ENCODE measurements at regions not wholly inside any gene's neighbourhood (a gene's known extent, or its start where the extent isn't known, plus 50 kb on each side); places are given as distances from the start of the nearest gene placed in this dataset.

DNA sequence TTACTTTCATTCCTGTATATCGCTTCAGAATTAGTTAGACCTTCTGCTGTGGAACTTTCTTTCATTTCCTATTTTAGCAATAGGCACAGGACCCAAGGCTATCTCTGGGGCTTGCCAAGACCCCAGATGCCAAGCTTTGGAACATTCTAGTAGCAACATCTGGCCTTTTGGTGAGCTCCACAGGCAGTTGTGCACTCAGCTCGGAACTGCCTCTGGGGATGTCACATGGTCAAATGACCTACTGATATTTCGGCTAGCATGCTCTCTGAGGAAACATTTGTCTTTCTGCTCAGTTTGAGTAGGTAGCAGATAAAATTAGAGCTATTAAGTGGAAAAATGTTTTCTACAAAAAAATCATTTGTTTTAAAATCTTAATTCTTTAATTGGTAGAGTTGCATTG is 76.6 kb upstream of the ITGA4 start:
- DNase-seq (ENCODE audit: low spot score) = no peak

DNA sequence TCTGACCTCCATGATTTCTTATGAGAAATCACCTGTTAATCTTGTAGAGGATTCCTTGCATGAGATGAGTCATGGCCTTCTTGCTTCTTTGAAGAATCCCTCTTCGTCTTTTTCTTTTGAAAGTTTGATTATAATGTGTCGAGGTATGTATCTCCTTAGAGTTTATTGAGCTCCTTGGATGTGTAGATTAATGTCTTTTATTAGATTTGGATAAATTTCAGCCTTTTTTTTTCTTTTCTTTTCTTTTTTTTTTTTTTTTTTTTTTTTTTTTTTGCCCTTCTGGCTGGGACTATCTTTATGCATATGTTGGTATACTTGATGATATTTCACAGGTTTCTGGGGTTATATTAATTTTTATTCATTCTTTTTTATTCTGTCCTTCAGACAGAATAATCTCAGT is 72.3 kb upstream of the ITGA4 start:
- no peak for DNase-seq (ENCODE audit: low spot score)

DNA sequence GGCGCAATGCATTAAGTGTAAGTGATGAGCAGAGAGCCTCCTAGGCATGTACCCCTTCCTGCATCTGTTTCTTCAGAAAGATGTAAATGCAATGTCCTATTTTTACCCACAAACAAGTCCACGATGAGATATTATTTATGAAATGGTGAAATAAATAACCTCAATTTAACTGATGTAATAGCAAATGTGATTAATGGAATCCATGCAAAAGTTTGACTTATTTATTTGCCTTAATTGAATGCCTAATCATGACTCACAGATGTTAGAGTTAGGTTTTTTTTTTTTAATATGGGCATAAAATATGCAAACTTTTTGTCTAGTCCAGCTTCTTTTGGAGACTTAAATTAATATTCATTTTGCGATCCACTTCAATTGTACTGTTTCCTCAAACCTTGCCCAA is 67.7 kb upstream of the ITGA4 start:
- no peak for DNase-seq (ENCODE audit: low spot score)

DNA sequence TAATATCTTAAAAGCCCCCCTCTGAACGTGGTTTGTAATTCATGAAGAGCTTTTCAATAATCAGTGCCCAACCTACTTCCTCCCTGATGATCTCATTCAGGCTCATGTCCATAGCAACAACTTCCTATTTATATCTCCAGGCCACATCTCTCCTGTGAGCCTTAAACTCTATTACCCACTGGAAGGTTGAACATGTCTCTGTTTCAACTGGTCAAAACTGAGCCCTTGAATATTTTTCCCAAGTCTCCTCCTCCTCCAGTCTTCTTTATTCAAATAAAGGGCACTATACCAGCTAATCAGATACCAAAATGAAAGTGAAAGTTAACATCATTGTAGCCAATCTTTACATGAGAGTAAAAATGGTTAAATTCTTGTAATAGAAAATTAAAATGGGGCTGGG is 63.7 kb upstream of the ITGA4 start:
- DNase-seq (ENCODE audit: low spot score) = no peak

DNA sequence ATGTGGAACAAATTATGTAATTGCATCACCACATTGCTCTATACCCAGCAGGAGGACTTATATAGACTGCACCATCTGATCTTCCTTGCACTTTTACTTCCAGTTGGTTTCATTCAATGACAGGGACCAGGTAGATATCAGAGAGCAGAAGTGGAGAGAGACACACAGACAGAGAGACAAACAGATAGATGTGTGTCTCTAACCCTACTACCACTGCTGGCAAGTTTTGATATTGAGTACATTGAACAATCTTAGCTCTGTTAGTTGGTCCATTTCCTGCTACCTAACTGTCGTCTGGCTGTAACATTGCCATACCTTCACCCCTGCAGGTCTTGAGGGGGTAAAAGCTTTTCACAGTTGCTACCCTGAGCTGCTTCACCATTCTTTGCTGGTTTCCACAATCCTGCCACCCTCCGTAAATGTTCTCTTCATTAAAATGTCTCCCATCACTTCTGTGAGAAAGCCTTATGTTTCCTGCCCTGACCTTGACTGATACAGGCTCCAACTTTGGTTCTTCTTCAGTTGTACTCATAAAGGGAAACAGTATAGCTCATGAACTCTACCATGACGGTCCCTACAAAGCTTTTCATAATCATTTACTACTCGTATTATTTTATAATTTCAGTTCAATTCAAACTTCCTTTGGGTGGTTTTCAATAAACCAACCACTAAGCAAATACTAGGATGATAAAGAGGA is 62.3 kb upstream of the ITGA4 start:
- no peak for DNase-seq (ENCODE audit: low spot score)

DNA sequence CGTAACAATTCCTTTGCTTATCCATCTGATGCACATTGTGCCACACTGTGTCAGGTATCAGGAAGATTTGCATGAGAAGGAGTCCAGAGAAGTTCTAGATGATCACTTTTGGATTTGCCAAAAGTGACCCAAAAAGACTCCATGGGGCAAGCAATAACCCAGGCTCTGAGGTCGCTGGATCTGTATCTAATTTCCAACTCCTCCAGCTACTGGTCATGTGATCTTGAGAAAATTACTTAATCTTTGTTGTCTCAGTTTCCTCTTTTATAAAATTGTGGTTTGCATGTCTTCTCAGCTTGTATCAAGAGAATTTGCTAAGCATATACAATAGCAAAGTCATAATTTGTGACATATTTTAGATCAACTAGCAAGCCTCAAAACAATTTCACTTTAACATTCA is 61.3 kb upstream of the ITGA4 start:
- no peak for DNase-seq (ENCODE audit: low spot score)

DNA sequence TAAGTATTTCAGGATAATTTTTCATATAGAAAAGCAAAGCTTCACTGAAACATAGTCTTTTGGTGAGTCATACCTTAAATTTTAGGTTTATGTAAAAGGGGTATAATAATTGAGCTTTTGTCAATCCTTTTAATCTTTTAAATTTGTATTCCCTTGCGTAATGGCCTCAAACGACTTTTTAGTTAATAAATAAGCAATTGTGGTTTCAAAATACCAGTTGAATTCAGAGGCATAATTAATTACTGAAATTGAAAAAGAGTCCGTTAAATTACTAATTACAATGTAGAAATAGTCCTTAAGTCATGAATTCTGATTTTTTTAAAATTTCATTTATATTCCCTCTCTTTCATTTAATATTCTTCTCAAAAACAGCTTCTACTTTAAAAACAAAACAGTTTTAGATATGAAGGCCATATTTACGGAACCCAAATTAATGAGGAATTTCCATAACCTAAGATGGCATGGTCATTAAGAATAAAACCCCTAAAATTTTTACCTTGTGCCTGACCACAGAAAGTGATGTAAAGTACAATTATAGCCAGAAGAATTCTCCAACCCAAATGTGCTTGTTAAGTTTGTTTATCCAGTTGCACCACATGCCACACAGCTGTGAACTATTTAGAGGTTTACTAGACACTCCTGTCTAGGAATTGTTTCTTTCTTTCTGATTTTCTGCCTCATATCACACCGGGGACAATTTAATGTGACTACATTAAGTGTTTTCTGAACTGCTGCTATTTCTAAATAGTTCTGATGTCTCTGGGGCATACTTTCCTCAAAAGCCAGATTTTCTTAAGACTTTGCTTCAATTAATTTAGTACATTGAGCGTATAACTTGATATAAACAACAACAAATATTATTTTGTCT is 60.7 kb upstream of the ITGA4 start:
- no peak for DNase-seq (ENCODE audit: low spot score)

DNA sequence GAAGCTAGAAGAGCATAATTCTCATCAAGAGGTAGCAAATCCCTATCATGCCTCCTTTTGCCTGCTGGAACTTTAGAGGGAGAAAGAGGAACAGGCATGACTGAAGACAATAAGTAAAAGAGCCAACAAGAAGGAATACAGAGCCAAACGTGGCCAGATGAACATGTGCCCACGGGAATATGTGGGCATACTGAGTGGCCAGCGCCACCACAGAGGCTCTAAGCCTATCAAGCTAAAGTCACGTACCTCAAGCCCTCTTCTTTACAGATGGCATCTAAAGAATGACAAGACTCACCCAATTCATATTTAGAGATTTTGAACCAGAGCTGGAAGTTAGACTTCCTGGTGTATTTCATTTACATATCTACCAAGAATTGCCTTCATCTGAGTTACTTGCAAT is 59.9 kb upstream of the ITGA4 start:
- no peak for DNase-seq (ENCODE audit: low spot score)

DNA sequence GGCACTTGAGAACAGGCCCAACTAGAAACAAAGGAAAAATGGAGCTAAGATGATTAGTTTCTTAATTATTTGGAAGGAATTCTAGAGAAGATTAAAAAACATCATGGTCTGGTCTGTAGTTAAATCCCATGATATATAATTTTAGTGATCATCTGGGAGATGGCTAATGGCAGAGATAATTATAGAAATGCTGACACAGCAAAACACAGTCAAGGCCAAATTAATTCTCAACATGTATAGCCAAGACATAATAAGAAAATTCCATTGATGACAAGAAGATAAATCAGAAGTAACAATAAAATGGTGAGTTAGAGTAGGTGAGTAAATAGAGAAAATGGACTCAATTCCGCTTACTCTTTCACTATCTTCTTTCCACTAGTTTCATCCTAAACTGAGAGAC is 59.2 kb upstream of the ITGA4 start:
- DNase-seq (ENCODE audit: low spot score) = no peak

DNA sequence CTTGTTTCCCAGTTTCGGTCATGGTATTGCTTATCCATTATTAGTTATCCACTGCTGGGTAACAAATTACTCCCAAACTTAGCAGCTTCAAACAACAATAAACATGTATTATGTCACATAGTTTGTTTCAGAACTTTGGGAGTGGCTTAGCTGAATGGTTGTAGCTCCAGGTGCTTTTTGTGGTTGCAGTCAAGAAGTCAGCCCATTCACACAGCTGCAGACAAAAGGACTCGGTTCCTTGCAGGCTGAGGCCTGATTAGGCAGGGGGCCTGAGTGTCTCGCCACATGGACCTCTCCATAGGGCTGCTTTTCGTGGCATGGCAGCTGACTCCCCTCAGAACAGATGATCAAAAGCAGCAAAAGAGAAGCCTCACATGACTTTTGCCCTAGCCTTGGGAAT is 58.2 kb upstream of the ITGA4 start:
- DNase-seq (ENCODE audit: low spot score) = no peak

DNA sequence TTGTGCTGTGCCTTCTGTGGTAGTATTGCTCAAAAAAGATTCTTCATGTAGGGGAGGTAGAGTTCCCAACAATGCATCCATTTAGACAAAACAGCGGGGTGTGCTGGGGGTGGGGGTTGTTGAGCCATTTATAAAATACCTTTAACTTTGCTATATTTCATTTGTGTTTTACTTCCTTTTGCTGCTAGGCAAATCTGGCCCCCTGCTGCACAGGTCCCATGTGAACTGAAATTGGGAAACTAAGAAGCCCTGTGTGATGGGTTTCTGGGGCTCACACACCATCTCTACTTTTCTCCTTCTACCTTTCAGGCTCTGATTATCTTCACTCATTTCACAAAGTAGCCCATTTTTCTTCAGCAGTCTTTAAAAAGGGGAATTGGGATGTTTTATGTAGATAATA is 52.7 kb upstream of the ITGA4 start:
- DNase-seq (ENCODE audit: low spot score) = no peak

DNA sequence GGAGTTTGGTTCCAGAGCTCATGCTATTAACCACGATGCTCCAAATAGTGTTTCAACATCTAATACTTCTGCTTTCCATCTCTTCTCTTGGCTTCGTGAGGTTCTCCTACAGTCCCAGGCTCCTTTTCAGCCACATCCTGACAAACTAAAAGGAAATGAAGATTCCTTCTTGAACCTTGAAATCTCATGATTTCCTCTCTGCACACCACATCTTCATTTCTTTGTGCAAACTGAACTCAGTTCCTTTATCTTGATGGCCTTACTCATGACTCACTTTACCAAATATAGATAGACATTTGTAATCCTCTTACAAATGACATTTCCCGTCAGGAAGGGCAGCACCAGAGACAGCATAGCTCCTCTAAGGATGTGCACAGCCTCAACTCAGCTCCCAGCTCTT is 50.0 kb upstream of the ITGA4 start:
- DNase-seq (ENCODE audit: low spot score) = no peak

Small RNA genes in the stretch of these regions (small RNA-seq; reads per million reads assigned to genes)
- gene MIR4437 = 0 reads per million in 2 experiments

All from SK-N-DZ (cell line).